ENCODE measurements at regions not wholly inside any gene's neighbourhood (a gene's known extent, or its start where the extent isn't known, plus 50 kb on each side); places are given as distances from the start of the nearest gene placed in this dataset.
A peak's percentile ranks its signal among the peaks of the same experiment; 100 is the strongest.

GRCh38 chr13:63546524-63546923 is 2130.9 kb upstream of the PCDH20 start:
- DNase-seq (ENCODE audit: low read depth, low spot score): no peak
- H3K4me3 ChIP-seq (ENCODE audit: low read depth, low read length): no peak overlapping the region
- ChIA-PET CTCF (no interaction called here), POLR2A (no interaction called here)
- no peak for TF ChIP-seq CTCF (IDR thresholded peaks at IDR 0.05; ENCODE audit: insufficient read depth, low read length, missing control alignments)

- H3K4me3 ChIP-seq (ENCODE audit: low read depth, low read length): no peak overlapping the region
- TF ChIP-seq CTCF (IDR thresholded peaks at IDR 0.05; ENCODE audit: insufficient read depth, low read length, missing control alignments): no peak
- POLR2A ChIA-PET: no interaction called here
- no peak for DNase-seq (ENCODE audit: low read depth, low spot score)
- CTCF ChIA-PET: no interaction called here
These were observed 2127.1 kb upstream of the PCDH20 start for GRCh38 chr13:63542770-63543169.

GRCh38 chr13:63541336-63541735 is 2125.7 kb upstream of the PCDH20 start:
- POLR2A ChIA-PET: no interaction called here
- DNase-seq (ENCODE audit: low read depth, low spot score): no peak
- CTCF ChIA-PET: no interaction called here
- H3K4me3 ChIP-seq (ENCODE audit: low read depth, low read length): no peak overlapping the region
- TF ChIP-seq CTCF (IDR thresholded peaks at IDR 0.05; ENCODE audit: insufficient read depth, low read length, missing control alignments): no peak

- no peak overlapping the region for H3K4me3 ChIP-seq (ENCODE audit: low read depth, low read length)
- POLR2A ChIA-PET: no interaction called here
- CTCF ChIA-PET: no interaction called here
- no peak for TF ChIP-seq CTCF (IDR thresholded peaks at IDR 0.05; ENCODE audit: insufficient read depth, low read length, missing control alignments)
- DNase-seq (ENCODE audit: low read depth, low spot score): no peak
These were observed 2124.4 kb upstream of the PCDH20 start for GRCh38 chr13:63540061-63540460.

- CTCF ChIA-PET: no interaction called here
- POLR2A ChIA-PET: no interaction called here
- no peak for TF ChIP-seq CTCF (IDR thresholded peaks at IDR 0.05; ENCODE audit: insufficient read depth, low read length, missing control alignments)
- DNase-seq (ENCODE audit: low read depth, low spot score): peak; percentile 5
- H3K4me3 ChIP-seq (ENCODE audit: low read depth, low read length): no peak overlapping the region
These were observed 2101.7 kb upstream of the PCDH20 start for GRCh38 chr13:63517371-63517770.

- no peak for TF ChIP-seq CTCF (IDR thresholded peaks at IDR 0.05; ENCODE audit: insufficient read depth, low read length, missing control alignments)
- no peak overlapping the region for H3K4me3 ChIP-seq (ENCODE audit: low read depth, low read length)
- no peak for DNase-seq (ENCODE audit: low read depth, low spot score)
- ChIA-PET CTCF (no interaction called here), POLR2A (no interaction called here)
These were observed 2100.5 kb upstream of the PCDH20 start for GRCh38 chr13:63516124-63516523.
